ENCODE measurements at regions not wholly inside any gene's neighbourhood (a gene's known extent, or its start where the extent isn't known, plus 50 kb on each side); places are given as distances from the start of the nearest gene placed in this dataset.
"Not testable (repeated sequence)": the region's sequence is repeated elsewhere in the genome, so short reads cannot be mapped to it uniquely, and the experiment has no call there.

DNA sequence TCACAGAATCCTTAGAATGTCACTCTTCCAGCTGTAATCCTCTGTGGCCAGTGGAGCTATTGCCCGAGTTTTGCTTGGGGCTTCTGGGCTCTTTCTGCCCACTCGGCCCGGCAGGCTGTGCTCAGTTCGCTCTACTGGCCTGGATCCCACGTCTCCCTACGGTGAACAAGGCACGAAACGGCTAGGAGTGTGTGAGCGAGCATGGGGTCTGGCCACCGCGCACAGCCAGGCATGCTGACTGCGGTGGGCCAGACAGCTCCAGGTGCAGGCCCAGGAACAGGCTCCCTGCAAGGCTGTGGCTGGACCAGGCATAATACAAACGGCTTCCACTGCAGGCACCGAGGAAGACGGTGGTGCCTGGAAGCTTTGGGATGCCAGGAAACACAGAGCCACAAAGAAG, 2035.5 kb upstream of the ACO1 start:
- TF ChIP-seq, protein P1, sequence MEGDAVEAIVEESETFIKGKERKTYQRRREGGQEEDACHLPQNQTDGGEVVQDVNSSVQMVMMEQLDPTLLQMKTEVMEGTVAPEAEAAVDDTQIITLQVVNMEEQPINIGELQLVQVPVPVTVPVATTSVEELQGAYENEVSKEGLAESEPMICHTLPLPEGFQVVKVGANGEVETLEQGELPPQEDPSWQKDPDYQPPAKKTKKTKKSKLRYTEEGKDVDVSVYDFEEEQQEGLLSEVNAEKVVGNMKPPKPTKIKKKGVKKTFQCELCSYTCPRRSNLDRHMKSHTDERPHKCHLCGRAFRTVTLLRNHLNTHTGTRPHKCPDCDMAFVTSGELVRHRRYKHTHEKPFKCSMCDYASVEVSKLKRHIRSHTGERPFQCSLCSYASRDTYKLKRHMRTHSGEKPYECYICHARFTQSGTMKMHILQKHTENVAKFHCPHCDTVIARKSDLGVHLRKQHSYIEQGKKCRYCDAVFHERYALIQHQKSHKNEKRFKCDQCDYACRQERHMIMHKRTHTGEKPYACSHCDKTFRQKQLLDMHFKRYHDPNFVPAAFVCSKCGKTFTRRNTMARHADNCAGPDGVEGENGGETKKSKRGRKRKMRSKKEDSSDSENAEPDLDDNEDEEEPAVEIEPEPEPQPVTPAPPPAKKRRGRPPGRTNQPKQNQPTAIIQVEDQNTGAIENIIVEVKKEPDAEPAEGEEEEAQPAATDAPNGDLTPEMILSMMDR (IDR thresholded peaks at IDR 0.05) = no peak
- WGBS, 2 donors = 90 to 92% methylated on average over 15 of the region's 15 CpGs
- intact Hi-C loops (cut with DNase I) = no loop called here
- DNase-seq (no peak), ATAC-seq (no peak)
- Histone ChIP-seq H3K27ac (no peak overlapping the region), H3K27me3 (no peaks in the 10 kb centered on the region), H3K4me1 (no peaks in the 10 kb centered on the region), H3K36me3 (no peaks in the 10 kb centered on the region), H3K9me3 (peaks cover 0 to 36% (median 0%) of the 10 kb centered on the region in 11 donors), H3K4me3 (no peak overlapping the region)

DNA sequence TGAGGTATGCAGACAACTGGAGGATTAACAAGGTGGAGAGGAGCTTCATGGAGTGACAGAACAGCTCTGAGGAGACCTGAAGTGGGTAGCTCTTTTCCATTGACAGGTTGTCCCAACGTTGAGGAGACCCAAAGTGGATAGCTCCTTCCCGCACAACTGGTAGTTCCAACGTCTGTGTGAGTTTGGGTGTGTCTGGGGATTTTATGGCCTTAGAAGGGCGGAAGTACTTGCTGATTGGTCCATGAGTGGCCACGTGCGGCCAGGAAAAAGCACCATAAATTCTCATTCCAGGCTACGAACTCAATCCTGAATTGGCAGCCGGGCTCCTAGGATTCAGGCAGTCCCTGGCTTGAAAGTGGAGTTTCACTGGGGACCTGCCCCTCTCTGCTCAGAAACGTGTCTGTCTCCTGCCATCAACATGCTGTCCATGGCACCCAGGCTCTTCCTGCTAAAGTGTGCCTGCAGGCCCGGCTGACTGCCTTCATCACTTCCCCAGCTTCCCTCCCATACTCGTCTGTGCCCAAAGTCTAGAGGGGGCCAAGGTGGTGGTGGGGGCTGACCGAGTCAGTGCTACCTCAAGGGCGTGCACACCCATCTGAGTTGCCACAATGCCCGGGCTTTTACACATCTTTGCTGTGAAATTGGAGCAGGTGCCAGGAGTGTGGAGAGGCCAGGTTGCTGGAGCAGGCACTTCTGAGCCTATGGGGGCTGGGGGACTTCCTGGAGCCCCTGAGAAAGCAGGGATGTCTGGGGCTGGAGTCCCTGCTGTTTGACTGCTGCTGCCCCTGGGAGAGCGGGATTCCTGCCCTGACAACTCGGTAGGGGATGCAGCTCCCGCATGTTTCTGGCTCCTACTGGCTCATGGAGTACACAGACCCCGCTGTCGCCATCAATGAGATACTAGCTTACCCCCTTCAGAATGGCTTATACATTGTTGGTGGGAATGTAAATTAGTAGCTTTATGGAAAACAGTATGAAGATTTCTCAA, 2034.6 kb upstream of the ACO1 start:
- ATAC-seq (no peak), DNase-seq (no peak)
- intact Hi-C loops (cut with DNase I) = no loop called here
- H3K9me3 ChIP-seq = peaks cover 0 to 34% (median 0%) of the 10 kb centered on the region in 11 donors
- no peak overlapping the region for H3K27ac ChIP-seq
- no peak overlapping the region for H3K4me3 ChIP-seq
- 84 to 86% methylated on average over 19 of the region's 19 CpGs for WGBS, 2 donors
- TF ChIP-seq, protein P1 (IDR thresholded peaks at IDR 0.05) = no peak
- H3K36me3 ChIP-seq = no peaks in the 10 kb centered on the region
- H3K27me3 ChIP-seq = no peaks in the 10 kb centered on the region
- H3K4me1 ChIP-seq = no peaks in the 10 kb centered on the region

DNA sequence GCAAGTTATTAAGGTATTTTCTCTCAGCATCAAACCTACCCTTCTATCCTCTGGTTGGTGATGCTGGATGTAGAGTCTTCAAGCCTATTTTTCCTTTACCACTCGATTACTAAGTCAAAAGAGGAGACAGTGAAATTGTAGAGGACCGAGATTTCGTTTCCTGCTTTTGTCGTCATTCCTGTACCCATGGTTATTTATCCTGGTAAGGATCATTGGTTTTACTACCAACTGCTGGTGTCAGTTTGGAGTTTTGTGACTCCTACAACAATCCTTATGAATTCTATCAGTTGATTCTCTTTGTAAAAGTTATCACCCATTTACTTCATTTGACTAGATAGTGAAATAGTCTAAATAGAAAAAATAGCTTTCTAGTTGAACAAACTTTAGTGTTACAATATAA, 2028.2 kb upstream of the ACO1 start:
- TF ChIP-seq, protein P1 (IDR thresholded peaks at IDR 0.05) = no peak
- Histone ChIP-seq H3K27me3 (no peaks in the 10 kb centered on the region), H3K4me3 (no peak overlapping the region), H3K9me3 (peaks cover 0 to 4% (median 0%) of the 10 kb centered on the region in 11 donors), H3K27ac (no peak overlapping the region), H3K36me3 (no peaks in the 10 kb centered on the region), H3K4me1 (no peaks in the 10 kb centered on the region)
- ATAC-seq (no peak), DNase-seq (no peak)
- intact Hi-C loops (cut with DNase I) = no loop called here
- 82% methylated on average over 4 of the region's 4 CpGs for WGBS, 2 donors

DNA sequence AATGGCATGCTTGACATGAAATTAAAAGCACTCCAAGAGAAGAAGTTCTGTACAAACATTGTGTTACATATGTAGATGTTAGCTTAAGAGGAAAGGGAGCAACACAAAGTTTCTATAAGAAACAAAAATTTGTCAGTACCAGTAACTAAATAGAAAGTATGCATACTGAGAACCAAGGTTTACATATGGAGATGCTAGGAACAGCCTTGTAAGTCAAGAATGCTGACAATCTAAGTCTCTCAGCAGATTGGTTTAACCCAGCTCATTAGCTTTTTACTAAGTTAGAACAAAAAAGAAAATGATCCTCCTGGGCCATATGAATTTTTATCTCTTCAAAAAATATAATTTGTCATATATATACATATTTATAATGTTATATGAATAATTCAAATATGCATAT, 2022.1 kb upstream of the ACO1 start:
- ATAC-seq (no peak), DNase-seq (no peak)
- Histone ChIP-seq H3K36me3 (no peaks in the 10 kb centered on the region), H3K4me1 (no peaks in the 10 kb centered on the region), H3K9me3 (no peaks in the 10 kb centered on the region), H3K27me3 (no peaks in the 10 kb centered on the region), H3K27ac (no peak overlapping the region), H3K4me3 (no peak overlapping the region)
- intact Hi-C loops (cut with DNase I) = no loop called here
- TF ChIP-seq, protein P1 (IDR thresholded peaks at IDR 0.05) = no peak

DNA sequence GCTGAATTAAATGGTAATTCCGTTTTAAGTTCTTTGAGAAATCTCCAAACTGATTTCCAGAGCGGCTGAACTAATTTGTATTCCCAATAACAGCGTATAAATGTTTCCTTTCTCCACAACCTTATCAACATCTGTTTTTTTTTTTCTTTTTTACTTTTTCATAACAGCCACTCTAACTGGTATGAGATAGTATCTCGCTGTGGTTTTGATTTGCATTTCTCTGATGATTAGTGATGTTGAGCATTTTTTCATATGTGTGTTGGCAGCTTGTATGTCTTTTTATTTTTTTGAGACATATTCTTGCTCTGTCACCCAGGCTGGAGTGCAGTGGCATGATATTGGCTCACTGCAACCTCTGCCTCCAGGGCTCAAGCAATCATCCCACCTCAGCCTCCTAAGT, 2018.3 kb upstream of the ACO1 start:
- ATAC-seq; H3K4me3 ChIP-seq; H3K9me3 ChIP-seq; H3K27me3 ChIP-seq; intact Hi-C loops (cut with DNase I); H3K36me3 ChIP-seq; H3K27ac ChIP-seq; DNase-seq; H3K4me1 ChIP-seq: not testable (repeated sequence)
- WGBS, 2 donors = 82 to 93% methylated on average over 4 of the region's 4 CpGs
